Hepatocyte (in vitro differentiated cells): ENCODE measurements at regions not wholly inside any gene's neighbourhood (a gene's known extent, or its start where the extent isn't known, plus 50 kb on each side); places are given as distances from the start of the nearest gene placed in this dataset.

ENCODE experiments used
- DNase-seq: peaks from one replicate; pipeline ENCODE4 v3.0.0-alpha.2; 2016; ENCODE audit warnings: low spot score
- H2AFZ ChIP-seq: fragments of 200-600 bp; sonication (generic); 2 replicates; pipeline ENCODE4 v1.6.0; 2016; ENCODE audit warnings: antibody characterized with exemption, mild to moderate bottlenecking
- H3K27ac ChIP-seq: fragments of 200-600 bp; sonication (generic); 2 replicates; pipeline ENCODE4 v1.5.1; 2016; ENCODE audit warnings: mild to moderate bottlenecking
- H3K27me3 ChIP-seq: fragments of 200-600 bp; sonication (generic); 2 replicates; pipeline ENCODE4 v1.6.1; 2016
- H3K36me3 ChIP-seq: fragments of 200-600 bp; sonication (generic); replicated peaks from 2 replicates; pipeline ENCODE4 v1.5.1; 2016; ENCODE audit warnings: low read depth; ENCODE audit not compliant: insufficient read depth
- H3K4me1 ChIP-seq: fragments of 200-600 bp; sonication (generic); 2 replicates; pipeline ENCODE4 v1.5.1; 2016; ENCODE audit warnings: mild to moderate bottlenecking, moderate library complexity; ENCODE audit not compliant: insufficient read depth
- H3K4me2 ChIP-seq: fragments of 200-600 bp; sonication (generic); 2 replicates; pipeline ENCODE4 v1.6.0; 2016
- H3K4me3 ChIP-seq: fragments of 200-600 bp; sonication (generic); 2 replicates; pipeline ENCODE4 v1.5.1; 2016; ENCODE audit warnings: mild to moderate bottlenecking
- H3K79me2 ChIP-seq: fragments of 200-600 bp; sonication (generic); 2 replicates; pipeline ENCODE4 v1.6.0; 2017; ENCODE audit warnings: mild to moderate bottlenecking
- H3K9me2 ChIP-seq: fragments of 200-600 bp; sonication (generic); replicated peaks from 2 replicates; pipeline ENCODE4 v1.6.0; 2017; ENCODE audit warnings: mild to moderate bottlenecking; ENCODE audit not compliant: insufficient read depth
- H3K9me3 ChIP-seq: fragments of 200-600 bp; sonication (generic); 2 replicates; pipeline ENCODE4 v1.5.1; 2016; ENCODE audit warnings: low read depth, mild to moderate bottlenecking
- H4K20me1 ChIP-seq: fragments of 200-600 bp; sonication (generic); 2 replicates; pipeline ENCODE4 v1.6.0; 2016; ENCODE audit warnings: mild to moderate bottlenecking; ENCODE audit not compliant: insufficient read depth, poor library complexity, severe bottlenecking
- EZH2 ChIP-seq: fragments of 200-600 bp; sonication (generic); IDR thresholded peaks from 2 replicates; pipeline ENCODE4 v1.6.1; 2016; ENCODE audit warnings: antibody characterized with exemption, mild to moderate bottlenecking, borderline replicate concordance
- EZH2phosphoT487 ChIP-seq: fragments of 200-600 bp; sonication (generic); IDR thresholded peaks from one replicate; pipeline ENCODE4 v1.6.1; 2018; ENCODE audit warnings: antibody characterized with exemption, mild to moderate bottlenecking, low read depth, moderate library complexity; ENCODE audit not compliant: unreplicated experiment, severe bottlenecking
- WGBS: methylation state at CpG from one replicate; pipeline ENCODE4 v1.1.6; 2016; ENCODE audit warnings: low lambda C conversion rate; ENCODE audit errors: missing lambda C conversion rate; 5-methylcytosine and 5-hydroxymethylcytosine counted together
- TF ChIP-seq, protein P1 (sequence below): fragments of 200-600 bp; sonication (generic); IDR thresholded peaks from 2 replicates; pipeline ENCODE4 v1.5.1; 2016; ENCODE audit warnings: antibody characterized with exemption, mild to moderate bottlenecking; ENCODE audit not compliant: poor library complexity

DNA sequence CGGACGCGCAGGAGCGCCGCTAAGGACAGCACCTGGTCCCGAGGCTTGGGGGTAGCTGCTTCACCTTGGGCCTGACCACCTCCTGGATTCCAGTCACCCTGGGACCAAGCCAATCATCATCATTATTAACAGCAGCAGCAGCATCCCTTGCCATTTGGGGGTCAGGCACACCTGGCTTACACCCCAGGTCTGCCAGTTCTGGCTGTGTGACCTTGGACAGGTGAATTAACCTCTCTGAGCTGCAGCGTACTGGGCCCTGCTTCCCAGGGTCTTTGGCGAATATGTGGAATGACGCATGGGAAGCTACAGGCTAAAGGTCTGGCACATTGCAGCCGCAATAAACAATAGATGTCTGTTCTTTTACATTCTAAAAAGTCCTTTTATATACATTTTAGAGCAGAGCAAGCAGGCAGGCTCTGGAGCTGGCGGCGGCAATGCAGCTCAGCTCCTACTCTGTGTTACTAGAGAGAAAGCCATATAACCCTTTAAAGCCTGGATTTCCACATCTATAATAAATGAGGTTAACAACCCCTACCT, 97.8 kb upstream of the CPLX2 start:
- no peak for DNase-seq
- TF ChIP-seq, protein P1, sequence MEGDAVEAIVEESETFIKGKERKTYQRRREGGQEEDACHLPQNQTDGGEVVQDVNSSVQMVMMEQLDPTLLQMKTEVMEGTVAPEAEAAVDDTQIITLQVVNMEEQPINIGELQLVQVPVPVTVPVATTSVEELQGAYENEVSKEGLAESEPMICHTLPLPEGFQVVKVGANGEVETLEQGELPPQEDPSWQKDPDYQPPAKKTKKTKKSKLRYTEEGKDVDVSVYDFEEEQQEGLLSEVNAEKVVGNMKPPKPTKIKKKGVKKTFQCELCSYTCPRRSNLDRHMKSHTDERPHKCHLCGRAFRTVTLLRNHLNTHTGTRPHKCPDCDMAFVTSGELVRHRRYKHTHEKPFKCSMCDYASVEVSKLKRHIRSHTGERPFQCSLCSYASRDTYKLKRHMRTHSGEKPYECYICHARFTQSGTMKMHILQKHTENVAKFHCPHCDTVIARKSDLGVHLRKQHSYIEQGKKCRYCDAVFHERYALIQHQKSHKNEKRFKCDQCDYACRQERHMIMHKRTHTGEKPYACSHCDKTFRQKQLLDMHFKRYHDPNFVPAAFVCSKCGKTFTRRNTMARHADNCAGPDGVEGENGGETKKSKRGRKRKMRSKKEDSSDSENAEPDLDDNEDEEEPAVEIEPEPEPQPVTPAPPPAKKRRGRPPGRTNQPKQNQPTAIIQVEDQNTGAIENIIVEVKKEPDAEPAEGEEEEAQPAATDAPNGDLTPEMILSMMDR = no peak
- TF ChIP-seq EZH2phosphoT487 (no peak), EZH2 (peak; percentile 51)
- Histone ChIP-seq H3K9me2 (no peaks in the 10 kb centered on the region), H3K4me2 (peak overlapping the region; percentile 76), H3K27me3 (peaks cover 53% of the 10 kb centered on the region), H3K27ac (no peak overlapping the region), H3K9me3 (no peaks in the 10 kb centered on the region), H3K36me3 (no peaks in the 10 kb centered on the region), H3K4me3 (no peak overlapping the region), H3K79me2 (no peaks in the 10 kb centered on the region), H3K4me1 (no peaks in the 10 kb centered on the region), H2AFZ (no peak overlapping the region), H4K20me1 (no peaks in the 10 kb centered on the region)
- 42% methylated on average over 12 of the region's 12 CpGs for WGBS

DNA sequence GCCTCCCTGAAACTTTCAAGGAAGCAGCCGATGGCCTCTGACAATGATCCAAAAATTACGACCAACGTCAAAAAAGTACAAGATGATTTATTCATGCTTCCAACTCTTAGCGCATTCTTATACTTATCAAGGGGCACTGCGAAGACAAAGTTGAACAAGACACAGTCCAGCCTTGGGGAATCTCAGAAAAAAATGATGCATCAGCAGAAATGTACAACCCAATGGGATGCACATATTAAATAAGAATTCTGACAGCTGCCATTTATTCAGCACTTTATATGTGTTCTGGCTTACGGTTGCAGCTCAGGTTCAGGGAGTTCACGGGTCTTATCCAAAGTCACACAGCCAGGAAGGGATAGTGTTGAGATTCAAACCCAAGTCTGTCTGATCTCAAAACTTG, 96.0 kb upstream of the CPLX2 start:
- H3K9me3 ChIP-seq = no peaks in the 10 kb centered on the region
- 90% methylated on average over 7 of the region's 7 CpGs for WGBS

DNA sequence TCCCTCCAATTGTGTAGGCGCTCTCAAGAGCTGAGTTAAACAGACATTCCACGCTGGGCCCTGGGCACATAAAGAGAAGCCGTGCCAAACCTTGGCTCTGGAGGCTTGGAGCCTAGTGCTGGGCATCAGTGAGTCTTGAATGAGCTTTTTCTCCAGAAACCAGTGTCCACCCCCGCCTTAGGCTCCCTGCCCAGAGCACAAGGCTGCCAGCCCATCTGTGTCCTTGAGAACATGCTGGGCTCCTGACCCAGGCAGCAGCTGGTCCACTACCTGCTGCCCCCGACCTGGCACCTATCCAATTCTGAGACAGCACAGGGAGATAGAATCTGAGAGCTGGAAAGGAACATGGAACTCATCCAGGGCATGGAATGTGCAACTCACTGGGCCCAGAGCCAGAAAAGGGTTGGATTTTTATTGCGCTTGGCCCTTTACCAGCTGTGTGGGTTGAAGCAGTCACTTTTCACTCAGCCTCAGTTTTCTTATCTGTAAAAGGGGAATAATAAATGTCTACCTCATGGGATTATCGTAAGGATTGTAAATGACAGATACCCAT, 92.4 kb upstream of the CPLX2 start:
- no peak overlapping the region for H3K4me2 ChIP-seq
- H2AFZ ChIP-seq = no peak overlapping the region
- no peak overlapping the region for H3K4me3 ChIP-seq
- H3K9me3 ChIP-seq = no peaks in the 10 kb centered on the region
- no peaks in the 10 kb centered on the region for H3K36me3 ChIP-seq
- H4K20me1 ChIP-seq = no peaks in the 10 kb centered on the region
- peaks cover 31% of the 10 kb centered on the region for H3K27me3 ChIP-seq
- 79% methylated on average over 7 of the region's 7 CpGs for WGBS
- H3K4me1 ChIP-seq = no peaks in the 10 kb centered on the region
- peak; percentile 31 for DNase-seq
- H3K27ac ChIP-seq = no peak overlapping the region
- H3K9me2 ChIP-seq = no peaks in the 10 kb centered on the region
- no peak for TF ChIP-seq EZH2phosphoT487
- TF ChIP-seq EZH2 = no peak
- TF ChIP-seq, protein P1 = no peak
- no peaks in the 10 kb centered on the region for H3K79me2 ChIP-seq

More for the DNA sequence above, 96.0 kb upstream of the CPLX2 start:
- H3K9me2 ChIP-seq = no peaks in the 10 kb centered on the region
- no peak overlapping the region for H3K27ac ChIP-seq
- no peak for DNase-seq
- no peaks in the 10 kb centered on the region for H3K4me1 ChIP-seq
- no peak for TF ChIP-seq EZH2
- no peak for TF ChIP-seq EZH2phosphoT487
- TF ChIP-seq, protein P1 = no peak
- no peaks in the 10 kb centered on the region for H3K79me2 ChIP-seq
- no peaks in the 10 kb centered on the region for H4K20me1 ChIP-seq
- H3K4me3 ChIP-seq = no peak overlapping the region
- no peak overlapping the region for H2AFZ ChIP-seq
- H3K27me3 ChIP-seq = peaks cover 55% of the 10 kb centered on the region
- H3K36me3 ChIP-seq = no peaks in the 10 kb centered on the region
- no peak overlapping the region for H3K4me2 ChIP-seq
